Stromal cell of bone marrow (primary cell): ENCODE measurements at regions not wholly inside any gene's neighbourhood (a gene's known extent, or its start where the extent isn't known, plus 50 kb on each side); places are given as distances from the start of the nearest gene placed in this dataset.
"Not testable (repeated sequence)": the region's sequence is repeated elsewhere in the genome, so short reads cannot be mapped to it uniquely, and the experiment has no call there.

Source experiments
- DNase-seq: peaks from one replicate; pipeline ENCODE4 v3.0.0-alpha.2; 2012; ENCODE audit warnings: low read depth

GRCh38 chr13:65597839-65598818 is 1632.0 kb downstream of the PCDH9 start:
- DNase-seq, result peak; percentile 13

- DNase-seq, result no peak
These were observed 1634.2 kb downstream of the PCDH9 start for GRCh38 chr13:65595916-65596315.

DNA sequence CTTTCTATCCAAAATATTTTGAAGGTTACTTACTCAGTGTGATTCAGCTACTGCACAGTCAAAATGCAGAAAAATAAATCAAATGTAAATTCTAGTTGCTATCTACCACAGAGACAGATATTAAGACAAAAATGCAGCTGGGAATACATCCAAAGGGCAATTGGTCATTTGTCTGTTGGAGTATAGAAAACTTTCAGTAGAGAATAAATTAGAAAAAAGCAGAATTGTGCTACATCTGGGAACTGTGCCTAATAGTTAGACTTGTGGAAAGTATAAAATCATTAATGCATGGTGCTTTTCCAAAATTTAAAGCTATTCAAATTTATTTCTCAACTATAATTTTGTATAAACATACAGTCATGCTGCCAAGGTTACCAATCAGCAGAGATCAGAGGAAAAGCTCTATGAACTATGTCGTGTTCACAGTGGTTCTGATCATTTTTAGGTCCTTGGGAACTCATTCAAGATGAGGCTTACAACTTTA is 1635.8 kb downstream of the PCDH9 start:
- peak; percentile 49 for DNase-seq

DNA sequence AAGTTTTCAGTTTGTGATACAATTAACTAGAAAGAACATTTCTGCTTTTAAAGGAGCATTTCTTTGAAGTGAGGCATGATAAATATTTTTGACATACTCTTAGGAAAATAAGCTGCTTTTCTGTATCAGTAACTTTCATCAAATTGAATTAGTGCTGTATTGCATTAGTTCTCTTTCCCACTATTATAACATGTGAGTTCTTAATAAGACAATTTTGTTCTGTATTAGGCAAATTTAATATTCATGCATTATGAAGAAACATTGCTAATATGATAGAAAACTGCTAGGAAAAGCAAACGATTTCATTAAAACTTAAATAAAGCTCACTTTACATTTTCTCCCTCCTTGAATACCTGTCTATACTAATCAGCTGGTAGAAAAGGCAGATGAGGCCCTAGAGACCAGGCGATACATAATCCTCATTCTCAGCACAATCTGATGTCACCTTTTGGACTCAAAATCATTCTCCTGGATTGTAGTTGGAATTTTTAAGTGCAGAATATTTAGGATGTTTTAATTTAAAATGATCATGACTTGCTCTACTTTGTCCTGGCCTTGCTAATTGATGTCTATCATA is 1636.8 kb downstream of the PCDH9 start:
- DNase-seq, result no peak

- DNase-seq, result no peak
These were observed 1637.4 kb downstream of the PCDH9 start for GRCh38 chr13:65592731-65593130.

GRCh38 chr13:65585346-65585745 is 1644.8 kb downstream of the PCDH9 start:
- no peak for DNase-seq

- no peak for DNase-seq
These were observed 1646.0 kb downstream of the PCDH9 start for GRCh38 chr13:65584126-65584525.

GRCh38 chr13:65582160-65582559 is 1648.0 kb downstream of the PCDH9 start:
- DNase-seq, result no peak

DNA sequence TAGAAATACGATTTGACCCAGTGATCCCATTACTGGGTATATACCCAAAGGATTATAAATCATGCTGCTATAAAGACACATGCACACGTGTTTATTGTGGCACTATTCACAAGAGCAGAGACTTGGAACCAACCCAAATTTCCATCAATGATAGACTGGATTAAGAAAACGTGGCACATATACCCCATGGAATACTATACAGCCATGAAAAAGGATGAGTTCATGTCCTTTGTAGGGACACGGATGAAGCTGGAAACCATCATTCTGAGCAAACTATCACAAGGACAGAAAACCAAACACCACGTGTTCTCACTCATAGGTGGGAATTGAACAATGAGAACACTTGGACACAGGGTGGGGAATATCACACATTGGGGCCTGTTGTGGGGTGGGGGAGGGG is 1665.6 kb downstream of the PCDH9 start:
- DNase-seq, result not testable (repeated sequence)

DNA sequence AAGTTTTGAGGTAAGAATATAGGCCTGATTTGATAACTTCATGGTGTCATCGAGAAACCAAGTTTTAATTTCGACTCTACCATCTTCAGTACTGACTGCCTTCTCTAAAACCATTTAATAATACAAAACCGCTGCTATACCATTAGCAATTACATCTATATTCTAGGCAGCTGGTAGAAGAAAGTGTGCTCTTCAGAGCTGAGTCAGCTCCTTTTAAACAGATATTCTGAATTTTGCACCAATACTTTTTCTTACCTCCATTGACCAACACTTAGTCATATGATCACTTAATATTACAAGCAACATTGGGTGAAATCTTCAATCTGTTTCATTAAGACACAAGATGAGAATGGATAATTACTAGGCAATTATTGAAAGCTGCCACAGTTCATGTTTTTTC is 1667.8 kb downstream of the PCDH9 start:
- no peak for DNase-seq

DNA sequence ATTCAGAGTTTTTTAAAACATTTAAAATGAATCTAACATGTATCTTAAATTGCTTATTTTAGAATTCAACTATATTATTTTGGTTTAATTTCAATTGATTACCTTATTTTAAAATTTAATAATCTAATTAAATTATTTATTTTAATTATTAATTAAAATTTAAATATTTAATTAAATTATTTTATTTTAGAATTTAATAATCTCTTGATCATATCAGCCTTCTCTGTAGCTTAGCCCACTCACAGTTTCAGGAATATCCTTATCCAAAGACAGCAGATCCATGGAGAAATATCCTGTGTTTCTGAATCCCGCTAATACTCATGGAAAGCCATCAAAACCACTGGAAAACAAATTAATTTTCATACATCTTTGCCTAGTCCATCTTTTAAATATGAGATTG is 1669.2 kb downstream of the PCDH9 start:
- no peak for DNase-seq

GRCh38 chr13:65555962-65556361 is 1674.2 kb downstream of the PCDH9 start:
- DNase-seq, result no peak

GRCh38 chr13:65553096-65553727 is 1676.9 kb downstream of the PCDH9 start:
- no peak for DNase-seq

- DNase-seq, result no peak
These were observed 1678.9 kb downstream of the PCDH9 start for GRCh38 chr13:65551208-65551607.

DNA sequence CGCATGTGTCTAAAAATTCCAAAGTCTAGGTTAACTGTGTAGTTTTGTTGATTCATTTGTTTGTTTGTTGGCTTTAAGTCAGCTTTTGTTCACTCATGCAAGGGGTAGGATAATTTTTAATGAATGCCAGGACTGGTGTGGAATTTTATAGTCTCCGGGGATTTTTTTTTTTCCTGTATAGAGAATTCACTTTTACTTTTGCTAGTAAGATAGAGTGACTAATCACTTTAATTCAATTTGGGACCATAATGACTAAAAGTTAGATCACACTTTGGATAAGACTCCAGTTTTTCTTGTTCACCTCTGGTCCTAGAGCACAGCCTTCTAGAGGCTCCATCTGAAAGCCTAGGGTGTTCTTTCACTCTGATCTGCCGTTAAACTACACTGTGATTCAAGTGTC is 1690.0 kb downstream of the PCDH9 start:
- DNase-seq, result peak; percentile 18

DNA sequence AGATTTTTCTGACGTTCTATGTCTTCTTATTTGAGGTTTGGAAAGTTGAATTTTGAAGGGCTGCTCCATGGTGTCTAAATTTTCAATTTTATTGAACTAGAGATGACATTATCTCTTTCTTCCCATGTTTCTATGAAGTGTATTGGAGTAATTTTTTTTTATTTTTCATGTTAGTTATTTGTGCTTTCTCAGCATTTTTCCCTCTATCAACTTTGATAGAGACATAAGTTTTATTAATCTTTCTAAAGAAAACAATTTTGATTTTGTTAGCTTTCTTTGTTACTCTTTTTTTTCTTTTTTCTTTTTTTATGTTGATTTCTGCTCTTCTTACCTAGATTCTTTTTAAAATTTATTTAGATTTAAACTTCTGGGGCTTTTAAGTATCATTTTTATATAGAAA is 1694.8 kb downstream of the PCDH9 start:
- DNase-seq, result no peak

- DNase-seq, result no peak
These were observed 1697.9 kb downstream of the PCDH9 start for GRCh38 chr13:65532231-65532630.

DNA sequence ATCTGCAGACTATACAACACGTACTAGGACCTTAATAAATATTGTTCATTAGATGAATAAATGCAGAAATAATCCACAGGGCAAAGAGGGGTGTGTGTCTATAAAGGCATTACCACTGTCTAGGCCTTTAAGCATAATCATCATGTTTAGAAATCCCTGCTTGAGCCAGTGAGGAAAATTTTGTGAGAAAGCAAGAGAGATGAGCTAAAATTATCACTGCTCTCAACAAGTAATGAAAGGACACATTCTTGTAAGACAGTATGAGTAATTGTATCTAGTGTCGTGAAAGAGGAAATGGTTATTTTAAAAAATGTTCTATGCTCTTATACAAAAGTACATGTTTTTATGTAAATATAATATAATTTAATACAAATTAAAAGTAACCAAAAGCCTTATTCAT is 1699.4 kb downstream of the PCDH9 start:
- no peak for DNase-seq

DNA sequence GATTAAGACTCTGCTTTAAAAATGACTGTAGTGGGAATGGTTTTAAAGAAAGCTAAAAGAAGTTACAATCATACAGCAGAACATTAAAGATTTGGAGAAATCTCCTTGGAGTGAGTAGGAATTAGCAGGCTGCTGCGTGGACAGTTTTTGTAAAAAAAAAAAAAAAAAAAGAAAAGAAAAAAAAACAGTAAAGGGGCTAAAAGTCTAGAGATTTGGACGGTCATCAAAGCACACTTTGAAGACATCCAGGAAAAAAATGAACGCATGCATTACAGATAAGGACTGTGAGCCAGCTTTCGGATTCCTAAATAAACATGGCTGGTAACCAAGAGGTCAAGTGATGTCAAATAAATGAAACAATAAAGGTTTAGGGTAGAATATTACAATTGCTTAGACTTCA is 1700.6 kb downstream of the PCDH9 start:
- DNase-seq, result no peak

- DNase-seq, result no peak
These were observed 1721.4 kb downstream of the PCDH9 start for GRCh38 chr13:65508745-65509144.

- no peak for DNase-seq
These were observed 1721.8 kb downstream of the PCDH9 start for GRCh38 chr13:65508338-65508737.

DNA sequence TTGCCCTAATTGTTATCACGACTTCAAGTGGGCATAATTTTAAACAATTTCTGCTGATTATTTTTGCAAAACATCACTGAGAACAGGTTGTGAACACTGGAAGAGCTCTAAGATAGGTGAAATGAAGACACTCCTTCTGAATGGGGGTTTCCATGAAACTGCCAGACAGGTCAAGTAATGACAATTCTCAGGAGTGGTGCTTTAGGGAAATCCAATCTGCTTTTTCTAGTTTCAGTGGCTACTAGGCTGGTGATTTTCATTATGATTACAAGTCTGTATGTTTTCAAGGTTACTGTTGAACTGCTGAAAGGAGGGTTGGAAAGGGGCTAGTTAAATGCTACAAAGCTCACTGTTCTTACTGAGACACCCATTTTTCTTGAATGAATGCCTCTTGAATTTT is 1724.2 kb downstream of the PCDH9 start:
- DNase-seq, result no peak

- DNase-seq, result no peak
These were observed 1725.9 kb downstream of the PCDH9 start for GRCh38 chr13:65504213-65504612.
